ENCODE measurements at regions not wholly inside any gene's neighbourhood (a gene's known extent, or its start where the extent isn't known, plus 50 kb on each side); places are given as distances from the start of the nearest gene placed in this dataset.

GRCh38 chr10:52526251-52526823 is 212.3 kb downstream of the DKK1 start:
- no peak for TF ChIP-seq POLR2AphosphoS5 (IDR thresholded peaks at IDR 0.05; ENCODE audit: insufficient read depth in 1 of 2, low read depth in 1 of 2)
- no peak for TF ChIP-seq CTCF (IDR thresholded peaks at IDR 0.05)
- no peak for TF ChIP-seq POLR2A (IDR thresholded peaks at IDR 0.05)
- H3K36me3 ChIP-seq, result no peaks in the 10 kb centered on the region
- H3K4me1 ChIP-seq, result no peaks in the 10 kb centered on the region
- no peak overlapping the region for H3K27ac ChIP-seq
- no peak overlapping the region for H3K4me3 ChIP-seq
- no peak for DNase-seq (ENCODE audit: extremely low spot score in 2 of 2)
- no peaks in the 10 kb centered on the region for H3K27me3 ChIP-seq
- H3K9me3 ChIP-seq, result no peaks in the 10 kb centered on the region
- intact Hi-C loops (cut with DNase I), result no loop called here

- H3K4me1 ChIP-seq, result no peaks in the 10 kb centered on the region
- DNase-seq (ENCODE audit: extremely low spot score in 2 of 2), result no peak
- no peaks in the 10 kb centered on the region for H3K27me3 ChIP-seq
- no peak for TF ChIP-seq POLR2A (IDR thresholded peaks at IDR 0.05)
- no peak for TF ChIP-seq POLR2AphosphoS5 (IDR thresholded peaks at IDR 0.05; ENCODE audit: insufficient read depth in 1 of 2, low read depth in 1 of 2)
- TF ChIP-seq CTCF (IDR thresholded peaks at IDR 0.05), result no peak
- no peak overlapping the region for H3K27ac ChIP-seq
- no peaks in the 10 kb centered on the region for H3K9me3 ChIP-seq
- H3K36me3 ChIP-seq, result no peaks in the 10 kb centered on the region
- no peak overlapping the region for H3K4me3 ChIP-seq
- intact Hi-C loops (cut with DNase I), result no loop called here
Measured at GRCh38 chr10:52532650-52533290, 218.7 kb downstream of the DKK1 start.

GRCh38 chr10:52533986-52534385 is 219.9 kb downstream of the DKK1 start:
- no peak for TF ChIP-seq POLR2AphosphoS5 (IDR thresholded peaks at IDR 0.05; ENCODE audit: insufficient read depth in 1 of 2, low read depth in 1 of 2)
- no peak for TF ChIP-seq CTCF (IDR thresholded peaks at IDR 0.05)
- no peak for TF ChIP-seq POLR2A (IDR thresholded peaks at IDR 0.05)
- DNase-seq (ENCODE audit: extremely low spot score in 2 of 2), result no peak
- intact Hi-C loops (cut with DNase I), result no loop called here
- no peaks in the 10 kb centered on the region for H3K27me3 ChIP-seq
- H3K4me3 ChIP-seq, result no peak overlapping the region
- H3K9me3 ChIP-seq, result no peaks in the 10 kb centered on the region
- H3K27ac ChIP-seq, result no peak overlapping the region
- H3K36me3 ChIP-seq, result no peaks in the 10 kb centered on the region
- no peaks in the 10 kb centered on the region for H3K4me1 ChIP-seq

GRCh38 chr10:52539463-52539862 is 225.4 kb downstream of the DKK1 start:
- DNase-seq (ENCODE audit: extremely low spot score in 2 of 2), result no peak
- Histone ChIP-seq H3K27ac (no peak overlapping the region), H3K36me3 (no peaks in the 10 kb centered on the region), H3K9me3 (no peaks in the 10 kb centered on the region), H3K27me3 (no peaks in the 10 kb centered on the region), H3K4me1 (peaks cover 4% of the 10 kb centered on the region), H3K4me3 (no peak overlapping the region)
- TF ChIP-seq CTCF (IDR thresholded peaks at IDR 0.05), result no peak
- no peak for TF ChIP-seq POLR2A (IDR thresholded peaks at IDR 0.05)
- TF ChIP-seq POLR2AphosphoS5 (IDR thresholded peaks at IDR 0.05; ENCODE audit: insufficient read depth in 1 of 2, low read depth in 1 of 2), result no peak
- intact Hi-C loops (cut with DNase I), result no loop called here

- no peak overlapping the region for H3K27ac ChIP-seq
- intact Hi-C loops (cut with DNase I), result no loop called here
- no peak overlapping the region for H3K4me3 ChIP-seq
- peaks cover 4% of the 10 kb centered on the region for H3K4me1 ChIP-seq
- no peak for DNase-seq (ENCODE audit: extremely low spot score in 2 of 2)
- H3K27me3 ChIP-seq, result no peaks in the 10 kb centered on the region
- H3K36me3 ChIP-seq, result no peaks in the 10 kb centered on the region
- H3K9me3 ChIP-seq, result no peaks in the 10 kb centered on the region
- no peak for TF ChIP-seq CTCF (IDR thresholded peaks at IDR 0.05)
- no peak for TF ChIP-seq POLR2A (IDR thresholded peaks at IDR 0.05)
- TF ChIP-seq POLR2AphosphoS5 (IDR thresholded peaks at IDR 0.05; ENCODE audit: insufficient read depth in 1 of 2, low read depth in 1 of 2), result no peak
Measured at GRCh38 chr10:52540479-52540984, 226.5 kb downstream of the DKK1 start.

Data from vagina (tissue), 2 donors.